C4-2B (cell line): ENCODE measurements at regions not wholly inside any gene's neighbourhood (a gene's known extent, or its start where the extent isn't known, plus 50 kb on each side); places are given as distances from the start of the nearest gene placed in this dataset.

Experiments
- ZFX ChIP-seq: fragments of 450-650 bp; IDR thresholded peaks from 2 replicates; pipeline ENCODE4 v1.6.1; 2017
- TF ChIP-seq, protein P1 (sequence below): fragments of 450-650 bp; conservative IDR thresholded peaks from 2 replicates; pipeline ENCODE4 v1.5.1; 2017; ENCODE audit warnings: mild to moderate bottlenecking

DNA sequence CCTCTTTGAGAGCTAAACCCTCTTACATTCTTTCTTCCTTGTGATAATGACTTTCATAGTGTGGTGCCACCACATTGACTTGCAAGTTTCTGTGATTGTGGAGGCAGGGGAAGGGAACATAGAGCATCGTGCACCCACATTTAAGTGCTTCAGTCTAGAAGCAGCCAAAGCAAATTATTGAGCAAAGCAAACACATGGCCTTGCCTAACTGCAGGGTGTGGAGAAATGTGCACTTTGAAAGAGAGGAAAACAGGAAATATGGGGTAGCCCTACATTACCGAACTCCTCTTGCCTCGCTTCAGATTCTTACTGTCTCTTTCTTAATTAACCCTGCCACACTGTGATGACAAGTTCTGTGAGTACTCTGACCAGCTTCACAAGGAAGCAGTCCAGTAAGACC lies 814.6 kb downstream of the SLC4A3 start:
- TF ChIP-seq ZFX: no peak
- TF ChIP-seq, protein P1, sequence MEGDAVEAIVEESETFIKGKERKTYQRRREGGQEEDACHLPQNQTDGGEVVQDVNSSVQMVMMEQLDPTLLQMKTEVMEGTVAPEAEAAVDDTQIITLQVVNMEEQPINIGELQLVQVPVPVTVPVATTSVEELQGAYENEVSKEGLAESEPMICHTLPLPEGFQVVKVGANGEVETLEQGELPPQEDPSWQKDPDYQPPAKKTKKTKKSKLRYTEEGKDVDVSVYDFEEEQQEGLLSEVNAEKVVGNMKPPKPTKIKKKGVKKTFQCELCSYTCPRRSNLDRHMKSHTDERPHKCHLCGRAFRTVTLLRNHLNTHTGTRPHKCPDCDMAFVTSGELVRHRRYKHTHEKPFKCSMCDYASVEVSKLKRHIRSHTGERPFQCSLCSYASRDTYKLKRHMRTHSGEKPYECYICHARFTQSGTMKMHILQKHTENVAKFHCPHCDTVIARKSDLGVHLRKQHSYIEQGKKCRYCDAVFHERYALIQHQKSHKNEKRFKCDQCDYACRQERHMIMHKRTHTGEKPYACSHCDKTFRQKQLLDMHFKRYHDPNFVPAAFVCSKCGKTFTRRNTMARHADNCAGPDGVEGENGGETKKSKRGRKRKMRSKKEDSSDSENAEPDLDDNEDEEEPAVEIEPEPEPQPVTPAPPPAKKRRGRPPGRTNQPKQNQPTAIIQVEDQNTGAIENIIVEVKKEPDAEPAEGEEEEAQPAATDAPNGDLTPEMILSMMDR: no peak
